ENCODE measurements at regions not wholly inside any gene's neighbourhood (a gene's known extent, or its start where the extent isn't known, plus 50 kb on each side); places are given as distances from the start of the nearest gene placed in this dataset.

GRCh38 chr11:19350160-19350559, 109.4 kb upstream of the E2F8 start:
- H3K4me1 ChIP-seq (ENCODE audit: insufficient read depth, insufficient read length): peaks cover 10% of the 10 kb centered on the region
- H3K36me3 ChIP-seq (ENCODE audit: insufficient read depth, insufficient read length, low read length): no peaks in the 10 kb centered on the region
- no peak for DNase-seq (ENCODE audit: low read depth, low spot score)
- no peaks in the 10 kb centered on the region for H3K9me3 ChIP-seq (ENCODE audit: insufficient read depth, low read length)
- H3K4me3 ChIP-seq (ENCODE audit: insufficient read length, low read depth): no peak overlapping the region
- TF ChIP-seq SUZ12 (IDR thresholded peaks at IDR 0.05; ENCODE audit: extremely low read depth, insufficient read depth, insufficient read length) (no peak), YY1 (IDR thresholded peaks at IDR 0.05; ENCODE audit: insufficient read depth, insufficient read length) (no peak), ZNF274 (IDR thresholded peaks at IDR 0.05; ENCODE audit: low read depth, low read length) (no peak)
- no peak overlapping the region for H3K9ac ChIP-seq (ENCODE audit: insufficient read length, low read depth)
- peaks cover 33% of the 10 kb centered on the region for H3K27me3 ChIP-seq (ENCODE audit: insufficient read depth, insufficient read length)

- Histone ChIP-seq H3K36me3 (ENCODE audit: insufficient read depth, insufficient read length, low read length) (no peaks in the 10 kb centered on the region), H3K4me1 (ENCODE audit: insufficient read depth, insufficient read length) (peaks cover 11% of the 10 kb centered on the region), H3K4me3 (ENCODE audit: insufficient read length, low read depth) (no peak overlapping the region), H3K9me3 (ENCODE audit: insufficient read depth, low read length) (no peaks in the 10 kb centered on the region), H3K9ac (ENCODE audit: insufficient read length, low read depth) (no peak overlapping the region), H3K27me3 (ENCODE audit: insufficient read depth, insufficient read length) (peaks cover 40% of the 10 kb centered on the region)
- TF ChIP-seq YY1 (IDR thresholded peaks at IDR 0.05; ENCODE audit: insufficient read depth, insufficient read length): no peak
- TF ChIP-seq SUZ12 (IDR thresholded peaks at IDR 0.05; ENCODE audit: extremely low read depth, insufficient read depth, insufficient read length): no peak
- TF ChIP-seq ZNF274 (IDR thresholded peaks at IDR 0.05; ENCODE audit: low read depth, low read length): no peak
- no peak for DNase-seq (ENCODE audit: low read depth, low spot score)
Observed at GRCh38 chr11:19349340-19350025, 108.7 kb upstream of the E2F8 start.

- no peaks in the 10 kb centered on the region for H3K9me3 ChIP-seq (ENCODE audit: insufficient read depth, low read length)
- TF ChIP-seq ZNF274 (IDR thresholded peaks at IDR 0.05; ENCODE audit: low read depth, low read length): no peak
- no peak for TF ChIP-seq SUZ12 (IDR thresholded peaks at IDR 0.05; ENCODE audit: extremely low read depth, insufficient read depth, insufficient read length)
- TF ChIP-seq YY1 (IDR thresholded peaks at IDR 0.05; ENCODE audit: insufficient read depth, insufficient read length): no peak
- H3K9ac ChIP-seq (ENCODE audit: insufficient read length, low read depth): no peak overlapping the region
- H3K36me3 ChIP-seq (ENCODE audit: insufficient read depth, insufficient read length, low read length): no peaks in the 10 kb centered on the region
- H3K4me3 ChIP-seq (ENCODE audit: insufficient read length, low read depth): no peak overlapping the region
- DNase-seq (ENCODE audit: low read depth, low spot score): no peak
- H3K27me3 ChIP-seq (ENCODE audit: insufficient read depth, insufficient read length): peaks cover 56% of the 10 kb centered on the region
- H3K4me1 ChIP-seq (ENCODE audit: insufficient read depth, insufficient read length): peaks cover 11% of the 10 kb centered on the region
Observed at GRCh38 chr11:19347911-19348310, 107.2 kb upstream of the E2F8 start.

- Histone ChIP-seq H3K4me1 (ENCODE audit: insufficient read depth, insufficient read length) (peaks cover 11% of the 10 kb centered on the region), H3K4me3 (ENCODE audit: insufficient read length, low read depth) (peak overlapping the region; percentile 45), H3K36me3 (ENCODE audit: insufficient read depth, insufficient read length, low read length) (no peaks in the 10 kb centered on the region), H3K27me3 (ENCODE audit: insufficient read depth, insufficient read length) (peaks cover 72% of the 10 kb centered on the region), H3K9me3 (ENCODE audit: insufficient read depth, low read length) (no peaks in the 10 kb centered on the region), H3K9ac (ENCODE audit: insufficient read length, low read depth) (peak overlapping the region; percentile 76)
- DNase-seq (ENCODE audit: low read depth, low spot score): no peak
- TF ChIP-seq YY1 (IDR thresholded peaks at IDR 0.05; ENCODE audit: insufficient read depth, insufficient read length): no peak
- no peak for TF ChIP-seq SUZ12 (IDR thresholded peaks at IDR 0.05; ENCODE audit: extremely low read depth, insufficient read depth, insufficient read length)
- no peak for TF ChIP-seq ZNF274 (IDR thresholded peaks at IDR 0.05; ENCODE audit: low read depth, low read length)
Observed at GRCh38 chr11:19345848-19346681, 105.3 kb upstream of the E2F8 start.

GRCh38 chr11:19345519-19345847, 104.7 kb upstream of the E2F8 start:
- Histone ChIP-seq H3K27me3 (ENCODE audit: insufficient read depth, insufficient read length) (peaks cover 76% of the 10 kb centered on the region), H3K9ac (ENCODE audit: insufficient read length, low read depth) (peak overlapping the region; percentile 76), H3K9me3 (ENCODE audit: insufficient read depth, low read length) (no peaks in the 10 kb centered on the region), H3K36me3 (ENCODE audit: insufficient read depth, insufficient read length, low read length) (no peaks in the 10 kb centered on the region), H3K4me1 (ENCODE audit: insufficient read depth, insufficient read length) (peaks cover 11% of the 10 kb centered on the region), H3K4me3 (ENCODE audit: insufficient read length, low read depth) (peak overlapping the region; percentile 45)
- no peak for TF ChIP-seq YY1 (IDR thresholded peaks at IDR 0.05; ENCODE audit: insufficient read depth, insufficient read length)
- TF ChIP-seq SUZ12 (IDR thresholded peaks at IDR 0.05; ENCODE audit: extremely low read depth, insufficient read depth, insufficient read length): no peak
- TF ChIP-seq ZNF274 (IDR thresholded peaks at IDR 0.05; ENCODE audit: low read depth, low read length): no peak
- no peak for DNase-seq (ENCODE audit: low read depth, low spot score)

GRCh38 chr11:19344661-19345518, 104.1 kb upstream of the E2F8 start:
- no peak overlapping the region for H3K9ac ChIP-seq (ENCODE audit: insufficient read length, low read depth)
- no peak for TF ChIP-seq ZNF274 (IDR thresholded peaks at IDR 0.05; ENCODE audit: low read depth, low read length)
- no peak for TF ChIP-seq YY1 (IDR thresholded peaks at IDR 0.05; ENCODE audit: insufficient read depth, insufficient read length)
- no peak for TF ChIP-seq SUZ12 (IDR thresholded peaks at IDR 0.05; ENCODE audit: extremely low read depth, insufficient read depth, insufficient read length)
- no peaks in the 10 kb centered on the region for H3K9me3 ChIP-seq (ENCODE audit: insufficient read depth, low read length)
- peak overlapping the region; percentile 45 for H3K4me3 ChIP-seq (ENCODE audit: insufficient read length, low read depth)
- no peaks in the 10 kb centered on the region for H3K36me3 ChIP-seq (ENCODE audit: insufficient read depth, insufficient read length, low read length)
- H3K4me1 ChIP-seq (ENCODE audit: insufficient read depth, insufficient read length): peaks cover 11% of the 10 kb centered on the region
- peaks cover 76% of the 10 kb centered on the region for H3K27me3 ChIP-seq (ENCODE audit: insufficient read depth, insufficient read length)
- DNase-seq (ENCODE audit: low read depth, low spot score): peak; percentile 28
